ENCODE measurements at regions not wholly inside any gene's neighbourhood (a gene's known extent, or its start where the extent isn't known, plus 50 kb on each side); places are given as distances from the start of the nearest gene placed in this dataset.

GRCh38 chr1:30110846-30111245 is 612.5 kb downstream of the MATN1 start:
- no peak for DNase-seq
- H3K36me3 Mint-ChIP-seq (ENCODE audit: low read depth), result no peaks in the 10 kb centered on the region
- H3K27me3 Mint-ChIP-seq (ENCODE audit: insufficient read depth), result peaks cover 18% of the 10 kb centered on the region
- no peak overlapping the region for H3K4me3 Mint-ChIP-seq
- no peak overlapping the region for H3K27ac Mint-ChIP-seq
- no peak for TF ChIP-seq CTCF (IDR thresholded peaks at IDR 0.05)
- no peaks in the 10 kb centered on the region for H3K9me3 Mint-ChIP-seq
- no peaks in the 10 kb centered on the region for H3K4me1 Mint-ChIP-seq (ENCODE audit: low read depth)

- no peak for TF ChIP-seq CTCF (IDR thresholded peaks at IDR 0.05)
- H3K4me3 Mint-ChIP-seq, result no peak overlapping the region
- no peak overlapping the region for H3K27ac Mint-ChIP-seq
- H3K4me1 Mint-ChIP-seq (ENCODE audit: low read depth), result no peaks in the 10 kb centered on the region
- DNase-seq, result peak; percentile 35
- H3K36me3 Mint-ChIP-seq (ENCODE audit: low read depth), result no peaks in the 10 kb centered on the region
- H3K27me3 Mint-ChIP-seq (ENCODE audit: insufficient read depth), result peaks cover 18% of the 10 kb centered on the region
- H3K9me3 Mint-ChIP-seq, result no peaks in the 10 kb centered on the region
Measured at GRCh38 chr1:30109853-30110252, 613.5 kb downstream of the MATN1 start.

- TF ChIP-seq CTCF (IDR thresholded peaks at IDR 0.05), result no peak
- H3K4me3 Mint-ChIP-seq, result no peak overlapping the region
- no peaks in the 10 kb centered on the region for H3K9me3 Mint-ChIP-seq
- peaks cover 20% of the 10 kb centered on the region for H3K27me3 Mint-ChIP-seq (ENCODE audit: insufficient read depth)
- no peak overlapping the region for H3K27ac Mint-ChIP-seq
- H3K36me3 Mint-ChIP-seq (ENCODE audit: low read depth), result no peaks in the 10 kb centered on the region
- no peak for DNase-seq
- no peaks in the 10 kb centered on the region for H3K4me1 Mint-ChIP-seq (ENCODE audit: low read depth)
Measured at GRCh38 chr1:30108186-30108585, 615.2 kb downstream of the MATN1 start.

- Mint-ChIP-seq H3K27me3 (ENCODE audit: insufficient read depth) (peaks cover 20% of the 10 kb centered on the region), H3K4me3 (no peak overlapping the region), H3K27ac (no peak overlapping the region), H3K9me3 (no peaks in the 10 kb centered on the region), H3K36me3 (ENCODE audit: low read depth) (no peaks in the 10 kb centered on the region), H3K4me1 (ENCODE audit: low read depth) (no peaks in the 10 kb centered on the region)
- peak; percentile 10 for DNase-seq
- peak; percentile 70 for TF ChIP-seq CTCF (IDR thresholded peaks at IDR 0.05)
Measured at GRCh38 chr1:30106125-30106524, 617.3 kb downstream of the MATN1 start.

GRCh38 chr1:30104551-30104950 is 618.8 kb downstream of the MATN1 start:
- peaks cover 23% of the 10 kb centered on the region for H3K27me3 Mint-ChIP-seq (ENCODE audit: insufficient read depth)

More at GRCh38 chr1:30104551-30104950, 618.8 kb downstream of the MATN1 start:
- TF ChIP-seq CTCF (IDR thresholded peaks at IDR 0.05), result no peak
- H3K4me1 Mint-ChIP-seq (ENCODE audit: low read depth), result no peaks in the 10 kb centered on the region
- H3K4me3 Mint-ChIP-seq, result no peak overlapping the region
- H3K27ac Mint-ChIP-seq, result no peak overlapping the region
- H3K36me3 Mint-ChIP-seq (ENCODE audit: low read depth), result no peaks in the 10 kb centered on the region
- no peak for DNase-seq
- H3K9me3 Mint-ChIP-seq, result no peaks in the 10 kb centered on the region

Data from HFFc6 (cell line).